ENCODE measurements at regions not wholly inside any gene's neighbourhood (a gene's known extent, or its start where the extent isn't known, plus 50 kb on each side); places are given as distances from the start of the nearest gene placed in this dataset.
"Not testable (repeated sequence)": the region's sequence is repeated elsewhere in the genome, so short reads cannot be mapped to it uniquely, and the experiment has no call there.

GRCh38 chr14:46596236-46596635, 55.3 kb downstream of the RPL10L start:
- DNase-seq (ENCODE audit: low read depth in 2 of 3, low spot score in 2 of 3): no peak

- peak in 1 of 3 donors; percentile 13 for DNase-seq (ENCODE audit: low read depth in 2 of 3, low spot score in 2 of 3)
Observed at GRCh38 chr14:46582826-46583225, 68.8 kb downstream of the RPL10L start.

- peak in 2 of 3 donors; percentile 35 to 59 for DNase-seq (ENCODE audit: low read depth in 2 of 3, low spot score in 2 of 3)
Observed at GRCh38 chr14:46581036-46581671, 70.4 kb downstream of the RPL10L start.

- no peak for DNase-seq (ENCODE audit: low read depth in 2 of 3, low spot score in 2 of 3)
Observed at GRCh38 chr14:46574978-46575375, 76.6 kb downstream of the RPL10L start.

- peak in 2 of 3 donors; percentile 7 to 26 for DNase-seq (ENCODE audit: low read depth in 2 of 3, low spot score in 2 of 3)
Observed at GRCh38 chr14:46574221-46574977, 77.2 kb downstream of the RPL10L start.

GRCh38 chr14:46573498-46573897, 78.1 kb downstream of the RPL10L start:
- DNase-seq (ENCODE audit: low read depth in 2 of 3, low spot score in 2 of 3): no peak

- DNase-seq (ENCODE audit: low read depth in 2 of 3, low spot score in 2 of 3): no peak
Observed at GRCh38 chr14:46571970-46572369, 79.6 kb downstream of the RPL10L start.

- not testable (repeated sequence) for DNase-seq (ENCODE audit: low read depth in 2 of 3, low spot score in 2 of 3)
Observed at GRCh38 chr14:46568161-46568560, 83.4 kb downstream of the RPL10L start.

- no peak for DNase-seq (ENCODE audit: low read depth in 2 of 3, low spot score in 2 of 3)
Observed at GRCh38 chr14:46550836-46551235, 100.7 kb downstream of the RPL10L start.

GRCh38 chr14:46540986-46541385, 110.6 kb downstream of the RPL10L start:
- DNase-seq (ENCODE audit: low read depth in 2 of 3, low spot score in 2 of 3): no peak

GRCh38 chr14:46519121-46519520, 132.5 kb downstream of the RPL10L start:
- DNase-seq (ENCODE audit: low read depth in 2 of 3, low spot score in 2 of 3): no peak

- DNase-seq (ENCODE audit: low read depth in 2 of 3, low spot score in 2 of 3): not testable (repeated sequence)
Observed at GRCh38 chr14:46508752-46509151, 142.8 kb downstream of the RPL10L start.

GRCh38 chr14:46499521-46499920, 152.1 kb downstream of the RPL10L start:
- no peak for DNase-seq (ENCODE audit: low read depth in 2 of 3, low spot score in 2 of 3)

GRCh38 chr14:46496409-46496808, 155.2 kb downstream of the RPL10L start:
- DNase-seq (ENCODE audit: low read depth in 2 of 3, low spot score in 2 of 3): no peak

GRCh38 chr14:46490238-46490685, 161.3 kb downstream of the RPL10L start:
- peak in 2 of 3 donors; percentile 67 to 87 for DNase-seq (ENCODE audit: low read depth in 2 of 3, low spot score in 2 of 3)

GRCh38 chr14:46488374-46488773, 163.2 kb downstream of the RPL10L start:
- DNase-seq (ENCODE audit: low read depth in 2 of 3, low spot score in 2 of 3): no peak

GRCh38 chr14:46487582-46488350, 163.8 kb downstream of the RPL10L start:
- DNase-seq (ENCODE audit: low read depth in 2 of 3, low spot score in 2 of 3): no peak

GRCh38 chr14:46482200-46482599, 169.4 kb downstream of the RPL10L start:
- DNase-seq (ENCODE audit: low read depth in 2 of 3, low spot score in 2 of 3): no peak

- DNase-seq (ENCODE audit: low read depth in 2 of 3, low spot score in 2 of 3): no peak
Observed at GRCh38 chr14:46480817-46481216, 170.8 kb downstream of the RPL10L start.

- no peak for DNase-seq (ENCODE audit: low read depth in 2 of 3, low spot score in 2 of 3)
Observed at GRCh38 chr14:46472261-46472660, 179.3 kb downstream of the RPL10L start.

GRCh38 chr14:46464341-46464740, 187.2 kb downstream of the RPL10L start:
- no peak for DNase-seq (ENCODE audit: low read depth in 2 of 3, low spot score in 2 of 3)
